ENCODE measurements at regions not wholly inside any gene's neighbourhood (a gene's known extent, or its start where the extent isn't known, plus 50 kb on each side); places are given as distances from the start of the nearest gene placed in this dataset.

DNA sequence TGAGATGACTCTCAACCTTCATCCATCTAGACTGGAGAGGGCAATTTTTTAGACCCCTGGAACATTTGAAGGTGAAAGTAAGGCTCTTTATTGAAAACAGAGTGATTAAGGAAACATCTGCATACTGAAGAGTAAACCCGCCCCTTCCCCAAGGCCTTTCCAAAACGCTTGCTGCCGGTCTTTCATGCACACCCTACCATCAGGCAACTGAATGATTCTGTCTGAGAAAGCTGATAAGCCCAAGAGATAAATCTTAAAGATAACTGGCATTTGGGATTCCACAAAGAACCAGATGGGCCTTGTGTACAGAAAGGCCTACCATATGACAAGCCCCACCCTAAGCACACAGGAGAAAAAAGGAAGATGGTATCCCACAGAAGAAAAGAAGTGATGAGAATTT, 54.4 kb upstream of the PIK3R1 start:
- no peaks in the 10 kb centered on the region for H3K27me3 ChIP-seq
- TF ChIP-seq, protein P1, sequence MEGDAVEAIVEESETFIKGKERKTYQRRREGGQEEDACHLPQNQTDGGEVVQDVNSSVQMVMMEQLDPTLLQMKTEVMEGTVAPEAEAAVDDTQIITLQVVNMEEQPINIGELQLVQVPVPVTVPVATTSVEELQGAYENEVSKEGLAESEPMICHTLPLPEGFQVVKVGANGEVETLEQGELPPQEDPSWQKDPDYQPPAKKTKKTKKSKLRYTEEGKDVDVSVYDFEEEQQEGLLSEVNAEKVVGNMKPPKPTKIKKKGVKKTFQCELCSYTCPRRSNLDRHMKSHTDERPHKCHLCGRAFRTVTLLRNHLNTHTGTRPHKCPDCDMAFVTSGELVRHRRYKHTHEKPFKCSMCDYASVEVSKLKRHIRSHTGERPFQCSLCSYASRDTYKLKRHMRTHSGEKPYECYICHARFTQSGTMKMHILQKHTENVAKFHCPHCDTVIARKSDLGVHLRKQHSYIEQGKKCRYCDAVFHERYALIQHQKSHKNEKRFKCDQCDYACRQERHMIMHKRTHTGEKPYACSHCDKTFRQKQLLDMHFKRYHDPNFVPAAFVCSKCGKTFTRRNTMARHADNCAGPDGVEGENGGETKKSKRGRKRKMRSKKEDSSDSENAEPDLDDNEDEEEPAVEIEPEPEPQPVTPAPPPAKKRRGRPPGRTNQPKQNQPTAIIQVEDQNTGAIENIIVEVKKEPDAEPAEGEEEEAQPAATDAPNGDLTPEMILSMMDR (IDR thresholded peaks at IDR 0.05), result no peak
- H3K9me3 ChIP-seq, result no peaks in the 10 kb centered on the region
- ATAC-seq (no peak), DNase-seq (no peak)
- no peaks in the 10 kb centered on the region for H3K4me1 ChIP-seq
- intact Hi-C loops (cut with DNase I), result no loop called here
- H3K36me3 ChIP-seq, result no peaks in the 10 kb centered on the region
- H3K27ac ChIP-seq, result no peak overlapping the region
- H3K4me3 ChIP-seq, result no peak overlapping the region
- WGBS, 2 donors, result 57 to 73% methylated on average over 3 of the region's 3 CpGs

DNA sequence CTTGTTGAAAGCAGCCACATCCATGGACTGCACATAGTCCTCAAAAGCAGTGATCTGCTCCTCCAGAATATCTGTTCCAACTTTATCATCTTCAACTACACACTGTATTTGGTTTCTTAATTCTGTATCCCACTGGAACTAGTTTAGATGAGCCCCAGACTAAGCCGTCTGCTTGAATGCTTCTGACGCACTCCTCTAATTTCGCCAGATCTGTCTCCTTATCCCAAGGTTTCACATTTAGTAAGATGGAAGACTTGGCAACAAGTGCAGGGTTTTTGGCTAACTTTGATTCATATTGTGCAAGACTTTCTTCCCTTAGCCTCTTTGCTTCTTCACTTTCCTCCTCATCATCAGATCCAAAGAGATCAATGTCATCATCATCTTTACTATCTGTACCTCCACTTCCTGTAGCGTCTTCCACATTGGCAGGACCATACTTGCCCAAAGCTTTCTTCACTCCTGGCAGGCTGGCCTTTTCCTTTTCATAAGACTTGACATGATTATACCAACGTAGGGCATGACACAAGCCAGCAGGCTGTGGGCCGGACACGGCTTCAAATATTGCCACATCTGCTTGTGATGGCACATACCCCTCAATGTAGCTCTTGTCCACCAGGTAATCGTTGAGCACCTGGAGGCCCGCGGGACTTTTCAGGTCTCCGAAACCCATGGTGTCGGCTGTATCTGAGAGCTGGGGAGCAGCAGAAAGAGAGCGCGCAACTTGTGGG, 56.2 kb upstream of the PIK3R1 start:
- intact Hi-C loops (cut with DNase I), result no loop called here
- H3K27ac ChIP-seq, result no peak overlapping the region
- no peaks in the 10 kb centered on the region for H3K9me3 ChIP-seq
- no peaks in the 10 kb centered on the region for H3K27me3 ChIP-seq
- ATAC-seq (peak in 4 of 8 donors; percentile 42 to 82 (median 54)), DNase-seq (peak in 1 of 2 donors; percentile 21)
- 91 to 94% methylated on average over 14 of the region's 14 CpGs for WGBS, 2 donors
- TF ChIP-seq, protein P1 (IDR thresholded peaks at IDR 0.05), result no peak
- no peaks in the 10 kb centered on the region for H3K36me3 ChIP-seq
- H3K4me3 ChIP-seq, result no peak overlapping the region
- H3K4me1 ChIP-seq, result no peaks in the 10 kb centered on the region

DNA sequence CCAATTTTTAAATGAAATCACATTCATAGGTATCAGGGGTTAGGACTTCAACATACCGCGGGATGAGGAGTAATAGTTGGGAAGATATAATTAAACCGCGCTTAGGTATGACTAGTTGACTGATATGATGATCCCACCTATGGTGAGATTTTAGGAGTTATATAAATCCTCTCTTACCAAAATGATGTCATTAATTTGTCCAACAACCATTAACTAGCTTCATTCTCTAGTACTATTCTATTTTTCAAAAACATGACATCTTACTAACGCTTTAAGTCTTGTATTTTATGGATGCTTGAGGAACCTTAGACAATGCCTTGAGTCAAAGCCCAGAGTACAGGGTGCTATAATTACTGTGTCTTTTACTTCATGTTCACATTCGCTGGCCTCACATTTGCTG, 59.6 kb upstream of the PIK3R1 start:
- Histone ChIP-seq H3K4me3 (no peak overlapping the region), H3K36me3 (no peaks in the 10 kb centered on the region), H3K4me1 (no peaks in the 10 kb centered on the region), H3K27me3 (no peaks in the 10 kb centered on the region), H3K9me3 (no peaks in the 10 kb centered on the region), H3K27ac (no peak overlapping the region)
- intact Hi-C loops (cut with DNase I), result no loop called here
- 89 to 97% methylated on average over 6 of the region's 6 CpGs for WGBS, 2 donors
- no peak for DNase-seq
- TF ChIP-seq, protein P1 (IDR thresholded peaks at IDR 0.05), result no peak
- no peak for ATAC-seq

DNA sequence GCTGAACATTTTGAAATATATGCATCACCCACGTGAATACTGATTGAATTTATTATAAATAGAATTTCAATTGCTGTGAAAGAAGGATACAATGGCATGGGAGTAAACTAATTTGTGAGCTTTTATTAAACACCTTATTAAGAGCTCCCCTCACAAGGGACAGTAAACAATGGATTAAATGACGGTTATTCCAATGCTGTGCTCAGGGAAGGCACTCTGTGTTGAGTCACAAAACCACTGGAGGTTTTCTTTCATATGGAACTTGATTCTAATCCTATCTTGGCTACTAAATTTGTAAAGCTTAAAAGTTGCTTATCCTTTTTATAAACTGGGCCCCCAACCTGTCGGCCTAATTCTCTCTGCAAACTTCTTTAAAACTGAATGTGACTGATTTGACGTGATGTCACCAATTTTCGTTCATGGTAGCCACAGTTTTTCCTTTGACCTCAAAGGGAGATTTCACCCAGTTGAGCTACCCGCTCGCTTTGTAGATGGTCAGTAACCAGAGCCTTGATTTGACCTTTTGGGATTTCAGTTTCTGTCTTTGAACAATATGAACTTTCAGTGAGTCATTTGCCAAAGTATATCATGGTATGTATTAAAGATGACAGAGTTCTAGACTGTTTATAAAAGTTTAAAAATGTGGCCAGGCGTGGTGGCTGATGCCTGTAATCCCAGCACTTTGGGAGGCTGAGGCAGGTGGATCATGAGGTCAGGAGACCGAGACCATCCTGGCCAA, 61.3 kb upstream of the PIK3R1 start:
- no peaks in the 10 kb centered on the region for H3K9me3 ChIP-seq
- ATAC-seq, result no peak
- peaks cover 0 to 3% (median 0%) of the 10 kb centered on the region in 9 donors for H3K4me1 ChIP-seq
- 82 to 96% methylated on average over 9 of the region's 9 CpGs for WGBS, 2 donors
- H3K27me3 ChIP-seq, result no peaks in the 10 kb centered on the region
- no peaks in the 10 kb centered on the region for H3K36me3 ChIP-seq
- intact Hi-C loops (cut with DNase I), result no loop called here
- H3K27ac ChIP-seq, result no peak overlapping the region
- TF ChIP-seq, protein P1 (IDR thresholded peaks at IDR 0.05), result no peak
- no peak for DNase-seq
- no peak overlapping the region for H3K4me3 ChIP-seq

Data from heart right ventricle (tissue), 16 donors.